Fibroblast of skin of left quadriceps (primary cell): ENCODE measurements at regions not wholly inside any gene's neighbourhood (a gene's known extent, or its start where the extent isn't known, plus 50 kb on each side); places are given as distances from the start of the nearest gene placed in this dataset.
"Not testable (repeated sequence)": the region's sequence is repeated elsewhere in the genome, so short reads cannot be mapped to it uniquely, and the experiment has no call there.

ENCODE experiments used
- DNase-seq, 2 experiments: peaks; one replicate each; pipeline ENCODE4 v3.0.0-alpha.2; 2013; ENCODE audit warnings: low read depth in 2 of 2

DNA sequence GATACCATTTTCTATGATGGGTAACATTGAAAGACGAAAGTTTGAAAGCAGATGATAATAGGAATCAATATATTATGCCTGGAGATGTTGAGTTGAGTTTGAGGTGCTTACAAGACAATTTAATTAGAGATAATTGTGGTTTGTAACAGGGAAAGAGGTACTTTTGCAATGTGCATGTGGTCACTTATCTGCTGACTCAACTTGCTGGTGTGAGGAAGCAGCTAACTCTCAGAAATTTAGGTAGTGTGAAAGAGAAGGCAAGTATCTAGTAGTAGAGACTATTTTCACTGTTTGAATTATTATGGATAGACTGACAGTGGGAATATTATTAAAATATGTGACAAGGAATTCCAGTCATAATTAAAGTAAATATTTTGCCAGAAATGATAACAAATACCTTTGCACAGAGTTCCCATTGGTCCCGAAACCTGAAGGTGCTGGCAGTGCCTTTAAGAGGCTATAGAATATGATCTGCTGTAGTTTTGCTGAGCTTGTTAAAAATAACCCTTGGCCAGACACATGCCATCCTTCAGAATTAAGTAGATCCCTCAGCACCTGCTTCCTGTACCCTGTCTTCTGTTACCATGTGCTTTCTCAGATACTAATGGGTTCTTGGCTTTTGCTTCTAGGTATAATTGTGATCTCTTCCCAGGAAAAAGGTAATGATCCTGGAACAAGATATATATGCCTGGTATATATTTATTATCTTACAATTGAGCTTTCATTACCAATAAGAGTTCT, 315.9 kb downstream of the BCHE start:
- DNase-seq = no peak

DNA sequence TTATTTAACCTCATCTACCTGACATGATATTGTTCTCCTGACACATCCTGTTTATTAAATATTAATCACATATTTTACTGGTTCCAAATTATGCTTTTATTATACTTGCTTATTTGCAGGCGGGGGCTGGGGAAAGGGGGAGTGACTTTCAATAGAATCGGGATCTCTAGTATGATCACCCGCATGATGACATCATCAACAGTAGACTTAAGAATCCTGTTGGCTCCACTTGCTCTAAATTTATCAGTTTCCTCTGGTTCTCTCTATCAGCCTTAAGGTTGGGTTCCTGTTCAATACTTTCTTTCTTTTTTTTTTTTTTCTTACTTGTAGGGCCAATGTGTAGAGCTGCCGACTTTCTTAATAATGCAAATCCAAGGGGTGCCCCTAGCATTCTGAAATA, 317.5 kb downstream of the BCHE start:
- DNase-seq = no peak

DNA sequence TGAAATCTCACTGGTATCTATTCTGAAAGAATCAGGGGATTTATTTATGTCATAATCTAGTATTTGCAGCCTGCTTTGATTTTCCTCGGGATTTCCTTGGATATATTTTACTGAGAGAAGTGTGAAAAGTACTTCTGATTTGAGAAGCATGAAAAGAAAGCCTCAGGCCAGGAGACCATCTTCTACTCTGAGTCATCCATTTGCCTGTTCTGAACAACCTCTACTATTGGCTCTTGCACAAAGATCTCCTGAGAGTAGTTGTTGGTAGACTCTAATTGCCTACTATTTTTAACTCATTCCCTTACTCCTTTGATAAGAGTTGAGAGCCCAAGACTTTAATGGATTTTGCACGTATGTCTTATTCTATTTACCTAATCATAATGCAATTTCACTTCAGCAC, 318.9 kb downstream of the BCHE start:
- DNase-seq = no peak

DNA sequence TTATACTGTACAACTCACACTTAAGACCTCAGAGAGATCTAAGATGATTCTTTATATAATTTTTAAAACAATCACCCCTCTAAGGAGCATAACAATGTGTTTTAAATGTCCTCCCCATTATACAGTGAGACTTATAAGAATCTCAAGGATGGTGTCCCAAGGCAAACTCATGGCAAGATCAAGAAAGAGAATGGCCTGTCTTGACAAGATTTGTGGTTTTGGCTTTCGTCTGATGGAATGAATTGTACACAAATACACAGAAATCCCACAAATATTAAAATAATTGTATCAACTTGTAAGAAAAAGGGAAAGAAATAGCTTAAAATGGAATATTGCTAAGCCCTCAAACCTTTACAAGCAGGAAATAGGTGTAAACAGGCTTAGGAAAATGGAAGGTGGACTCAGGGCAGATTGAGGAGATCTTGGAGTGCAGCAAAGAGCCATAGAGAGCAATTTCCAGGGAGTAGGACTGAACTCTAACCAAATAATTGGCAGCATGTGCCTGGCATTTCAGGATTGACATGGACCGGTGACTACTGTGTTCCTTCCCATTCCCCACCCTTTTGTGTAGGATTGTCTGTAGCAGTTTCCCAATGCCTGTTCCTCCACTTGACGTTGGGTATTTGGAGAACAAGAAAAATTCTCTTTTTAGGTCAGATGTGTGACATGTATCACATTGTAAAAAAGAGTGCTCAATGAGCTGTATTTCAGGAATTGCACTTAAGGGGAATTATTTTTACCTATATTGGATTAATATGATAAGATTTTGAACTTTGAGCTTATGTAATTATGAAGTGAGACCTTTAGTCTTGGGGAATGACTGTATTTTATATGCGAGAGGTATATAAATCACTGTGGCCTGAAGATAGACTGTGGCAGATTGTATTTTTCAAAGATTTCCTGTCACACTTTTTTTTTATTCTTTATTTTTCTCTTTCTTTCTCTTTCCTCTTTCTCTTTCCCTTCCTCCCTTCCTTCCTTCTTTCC, 317.8 kb upstream of the SLITRK3 start:
- DNase-seq = no peak

DNA sequence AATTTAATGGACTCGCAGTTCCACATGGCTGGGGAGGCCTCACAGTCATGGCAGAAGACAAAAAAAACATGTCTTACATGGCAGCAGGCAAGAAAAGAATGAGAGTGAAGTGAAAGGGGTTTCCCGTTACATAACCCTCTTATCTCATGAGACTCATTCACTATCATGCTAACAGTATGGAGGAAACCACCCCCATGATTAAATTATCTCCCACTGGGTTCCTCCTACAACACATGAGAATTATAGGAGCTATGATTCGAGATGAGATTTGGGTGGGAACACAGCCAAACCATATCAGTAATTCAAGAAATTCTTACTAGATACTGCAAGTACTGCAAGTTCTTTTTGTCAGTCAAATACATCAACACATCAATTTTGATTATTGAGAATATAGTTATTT, 311.4 kb upstream of the SLITRK3 start:
- no peak for DNase-seq

DNA sequence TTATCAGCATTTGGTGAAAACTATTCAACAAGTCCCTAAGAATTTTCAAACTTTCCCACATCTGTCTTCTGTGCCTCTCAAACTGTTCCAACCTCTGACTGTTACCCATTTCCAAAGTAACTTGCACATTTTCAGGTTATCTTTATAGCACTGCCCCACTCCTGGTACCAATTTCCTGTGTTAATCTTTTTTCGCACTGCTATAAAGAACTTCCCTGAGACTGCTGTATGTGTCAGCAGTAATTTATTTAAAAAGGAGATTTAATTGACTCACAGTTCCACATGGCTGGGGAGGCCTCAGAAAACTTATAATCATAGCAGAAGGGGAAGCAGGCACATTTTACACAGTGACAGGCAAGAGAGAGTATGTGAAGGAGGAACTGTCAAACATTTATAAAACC, 310.9 kb upstream of the SLITRK3 start:
- DNase-seq = no peak

DNA sequence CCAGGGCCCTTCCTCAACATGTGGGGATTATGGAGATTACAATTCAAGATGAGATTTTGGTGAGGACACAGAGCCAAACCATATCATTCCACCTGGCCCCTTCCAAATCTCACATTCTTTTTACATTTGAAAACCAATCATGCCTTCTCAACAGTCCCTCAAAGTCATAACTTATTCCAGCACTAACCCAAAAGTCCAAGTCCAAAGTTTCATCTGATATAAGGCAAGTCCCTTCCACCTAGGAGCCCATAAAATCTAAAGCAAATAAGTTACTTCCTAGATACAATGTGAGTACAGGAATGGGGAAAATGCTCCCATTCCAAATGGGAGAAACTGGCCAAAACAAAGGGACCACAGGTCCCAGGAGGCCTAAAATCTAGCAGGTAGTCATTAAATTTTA, 309.5 kb upstream of the SLITRK3 start:
- DNase-seq = no peak

DNA sequence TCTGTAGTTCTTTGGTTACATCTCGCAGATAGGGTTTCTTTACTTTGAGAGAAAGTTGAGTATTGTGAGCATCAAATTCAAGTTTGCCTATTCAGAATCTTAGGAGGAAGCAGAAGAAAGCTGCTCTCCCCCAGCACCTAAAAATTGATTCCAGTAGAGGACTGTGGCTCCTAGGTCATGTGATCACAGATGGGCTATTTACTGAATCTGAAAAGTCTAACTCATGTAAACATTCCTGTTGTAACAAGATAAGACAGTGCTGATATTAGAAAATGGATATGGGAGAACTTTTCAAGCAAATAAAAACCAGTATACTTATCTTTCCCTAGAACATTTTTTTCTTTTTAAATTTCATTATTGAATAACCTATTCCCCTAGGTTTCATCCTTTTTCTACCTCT, 308.4 kb upstream of the SLITRK3 start:
- DNase-seq = no peak

DNA sequence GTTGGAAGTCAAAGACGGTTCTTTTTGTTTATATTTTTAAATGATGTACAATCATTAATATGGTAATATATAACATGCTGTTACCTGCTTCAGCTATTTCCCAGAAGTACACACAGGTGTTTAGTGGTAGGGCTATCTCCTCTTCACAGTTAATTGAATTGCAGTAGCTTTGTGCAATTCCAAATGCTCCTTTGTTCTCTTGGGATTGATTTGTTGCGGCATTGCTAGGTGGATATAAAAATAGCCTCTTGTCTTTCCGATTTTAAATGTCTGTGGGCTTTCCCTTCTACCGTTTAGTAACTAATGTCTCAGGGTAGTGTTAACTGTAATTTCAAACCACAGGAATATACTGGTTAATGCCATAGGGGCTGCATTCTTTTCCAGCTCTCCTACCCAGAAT, 307.6 kb upstream of the SLITRK3 start:
- DNase-seq = no peak

DNA sequence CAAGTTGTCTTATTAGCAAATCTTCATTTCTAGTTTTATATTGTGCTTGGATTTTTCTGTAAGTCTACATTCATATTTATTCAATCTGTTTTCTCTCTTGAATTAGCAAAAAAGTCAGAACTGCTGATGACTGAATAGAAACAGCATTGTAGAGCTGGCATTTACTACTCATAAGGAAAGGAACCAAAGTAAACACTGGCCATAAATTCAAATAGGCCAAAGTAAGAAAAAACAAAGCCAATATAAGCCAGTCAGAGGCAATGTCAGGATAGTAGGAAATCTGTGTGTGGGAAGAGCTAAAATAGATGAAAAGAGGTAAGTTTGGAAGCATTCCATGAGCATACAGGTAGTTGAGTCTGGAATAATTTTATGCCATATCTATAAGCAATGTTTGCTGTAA, 307.2 kb upstream of the SLITRK3 start:
- no peak for DNase-seq

DNA sequence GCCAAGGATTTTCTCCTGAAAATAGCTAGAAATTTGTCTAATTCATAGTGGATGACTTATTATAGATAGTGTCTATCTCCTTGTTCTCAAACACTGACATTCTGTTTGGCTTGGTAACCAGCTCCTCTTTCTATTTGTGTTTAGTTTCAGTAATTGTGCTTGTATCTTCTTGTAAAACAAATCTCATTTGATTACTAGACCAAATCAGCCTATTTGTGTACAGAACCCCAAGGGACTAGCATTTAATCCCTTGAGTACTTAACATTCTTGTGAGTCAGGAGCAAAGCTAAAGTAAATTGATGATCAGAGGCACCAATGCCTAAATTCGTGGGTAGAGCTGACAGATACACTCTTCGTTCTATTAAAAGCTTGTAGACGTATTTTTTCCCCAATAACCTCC, 306.5 kb upstream of the SLITRK3 start:
- no peak for DNase-seq

DNA sequence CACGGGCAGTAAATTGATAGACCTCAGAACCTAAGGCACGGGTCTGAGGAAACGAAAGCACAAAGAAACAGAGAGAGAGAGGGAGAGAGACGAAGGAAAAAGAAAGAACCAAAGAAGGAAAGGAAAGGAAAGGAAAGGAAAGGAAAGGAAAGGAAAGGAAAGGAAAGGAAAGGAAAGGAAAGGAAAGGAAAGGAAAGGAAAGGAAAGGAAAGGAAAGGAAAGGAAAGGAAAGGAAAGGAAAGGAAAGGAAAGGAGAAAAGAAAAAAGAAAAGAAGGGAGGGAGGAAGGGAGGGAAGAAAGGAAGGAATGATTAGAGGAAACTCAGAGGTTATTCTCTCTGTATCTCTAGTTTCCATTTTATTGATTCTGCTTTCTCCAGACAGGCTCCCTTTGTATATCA, 302.6 kb upstream of the SLITRK3 start:
- DNase-seq = not testable (repeated sequence)

DNA sequence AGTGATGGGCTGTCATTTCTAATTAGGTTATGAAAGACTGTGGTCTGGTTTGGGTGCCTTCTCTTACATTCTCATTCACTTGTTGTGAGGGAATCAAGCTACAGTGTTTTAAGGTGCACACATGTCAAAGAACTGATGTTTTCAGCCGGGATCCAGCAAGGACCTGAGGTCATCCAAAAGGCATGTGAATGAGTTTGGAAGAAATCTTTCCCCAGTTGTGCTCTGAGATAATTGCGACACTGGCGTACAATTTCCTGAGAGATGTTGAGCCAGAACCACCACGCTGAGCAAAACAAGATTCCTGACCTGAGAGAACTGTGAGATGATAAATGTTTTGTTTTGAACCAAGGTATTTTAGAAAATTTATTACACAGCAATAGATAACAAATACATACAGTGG, 295.3 kb upstream of the SLITRK3 start:
- DNase-seq = peak; percentile 28 to 36

DNA sequence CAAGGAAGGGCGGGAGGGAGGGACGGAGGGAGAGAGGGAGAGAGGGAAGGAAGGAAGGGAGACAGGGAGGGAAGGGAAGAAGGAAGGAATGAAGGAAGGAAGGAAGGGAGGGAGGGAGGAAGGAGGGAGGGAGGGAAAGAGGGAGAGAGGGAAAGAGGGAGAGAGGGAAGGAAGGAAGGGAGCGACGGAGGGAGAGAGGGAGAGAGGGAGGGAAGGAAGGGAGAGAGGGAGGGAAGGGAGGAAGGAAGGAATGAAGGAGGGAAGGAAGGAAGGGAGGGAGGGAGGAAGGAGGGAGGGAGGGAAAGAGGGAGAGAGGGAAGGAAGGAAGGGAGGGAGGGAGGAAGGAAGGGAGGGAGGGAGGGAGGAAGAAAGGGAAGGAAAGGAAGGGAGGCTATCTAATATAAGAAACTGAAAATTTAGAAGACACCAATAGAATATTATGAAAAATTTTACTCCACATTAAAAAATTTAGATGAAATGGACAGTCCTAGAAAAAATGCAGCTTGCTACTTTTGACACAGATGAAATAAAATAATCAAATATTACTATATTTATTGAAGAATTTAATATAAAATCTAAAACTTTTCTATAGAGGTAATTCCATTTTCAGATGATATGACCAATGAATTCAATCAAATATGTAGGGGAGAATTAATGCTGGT, 280.3 kb upstream of the SLITRK3 start:
- DNase-seq = no peak

DNA sequence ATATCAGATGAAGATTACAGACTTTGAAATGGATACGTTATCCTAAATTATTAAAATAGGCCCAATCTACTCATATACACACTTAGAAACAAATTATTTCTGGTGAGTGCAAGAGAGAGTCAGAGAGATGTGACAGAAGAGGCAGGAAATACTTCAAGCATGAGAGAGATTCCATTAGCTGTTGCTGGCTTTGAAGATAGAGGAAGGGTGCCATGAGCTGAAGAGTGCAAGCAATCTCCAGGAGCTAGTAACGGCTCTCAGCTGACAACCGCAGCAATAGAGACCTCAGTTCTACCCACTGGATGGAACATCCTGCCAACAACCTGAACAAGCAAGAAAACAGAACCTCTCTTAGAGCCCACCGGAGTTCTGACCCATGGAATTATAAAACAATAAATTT, 270.7 kb upstream of the SLITRK3 start:
- no peak for DNase-seq

DNA sequence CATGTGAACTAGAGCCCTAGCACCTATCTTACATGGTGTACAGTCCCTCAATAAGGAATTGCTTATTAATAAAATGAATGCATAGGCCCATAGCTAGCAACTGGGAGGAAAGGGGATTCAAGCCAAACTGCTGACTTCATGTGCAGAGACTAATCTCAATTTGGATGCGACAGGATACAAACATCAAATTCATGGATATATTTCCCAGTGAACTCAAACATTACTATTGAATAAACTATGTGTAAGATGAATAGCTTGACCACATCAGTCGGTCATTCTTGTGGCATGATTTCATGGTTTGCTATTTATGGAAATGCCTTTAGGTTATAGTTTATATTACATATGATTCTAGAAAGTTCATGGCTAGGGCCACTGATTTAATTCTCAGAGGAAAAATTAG, 268.6 kb upstream of the SLITRK3 start:
- peak; percentile 54 to 58 for DNase-seq

DNA sequence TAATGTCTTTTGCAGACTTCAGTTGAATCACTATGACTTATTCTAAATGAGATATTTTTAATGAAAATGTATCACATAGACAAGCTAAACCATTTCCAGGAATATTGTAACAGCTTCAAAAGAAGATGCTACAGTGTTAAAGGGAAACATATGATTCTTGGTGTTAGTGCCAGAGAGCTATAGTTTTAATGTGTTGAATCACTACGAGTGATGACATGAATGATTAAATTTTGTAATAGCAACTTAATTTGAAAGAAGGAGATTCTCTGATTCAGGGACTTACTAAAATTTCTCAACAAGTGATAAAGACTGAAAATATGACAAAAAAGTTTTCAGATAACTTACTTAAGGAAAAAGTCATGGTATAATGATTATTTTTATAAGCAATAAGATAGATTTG, 267.3 kb upstream of the SLITRK3 start:
- peak; percentile 79 to 82 for DNase-seq

DNA sequence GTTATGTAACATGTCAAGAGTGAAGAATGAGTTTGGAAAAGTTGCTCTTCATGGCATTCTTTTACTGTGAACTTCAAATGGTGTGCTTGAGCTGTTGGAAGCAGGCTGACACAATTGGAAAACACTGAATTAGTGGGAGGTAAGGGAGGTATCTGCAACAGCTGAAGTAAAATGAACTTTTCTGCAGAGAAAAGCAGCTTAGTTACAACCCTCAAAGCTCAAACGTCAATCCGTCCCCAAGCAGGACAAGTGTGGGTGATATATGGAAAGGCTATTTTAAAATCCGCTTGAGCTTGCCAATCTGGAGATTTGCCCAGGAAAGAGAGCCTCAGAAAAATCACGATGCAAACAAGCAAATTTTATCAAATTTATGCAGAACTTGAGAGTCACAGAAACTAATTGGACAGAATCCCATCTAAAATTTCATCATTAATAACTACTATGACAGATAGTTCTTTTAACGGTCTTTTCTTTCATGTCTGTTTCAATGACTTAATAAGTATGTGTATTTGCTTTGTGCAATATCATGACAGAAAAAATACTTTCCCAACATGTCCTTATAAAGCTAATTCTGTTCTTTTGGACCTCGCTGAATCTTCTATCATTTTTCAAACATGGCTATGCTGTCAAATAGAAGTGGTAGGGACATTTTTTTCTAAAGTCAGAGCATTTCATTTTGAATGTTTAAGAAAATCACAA, 266.6 kb upstream of the SLITRK3 start:
- DNase-seq = no peak

DNA sequence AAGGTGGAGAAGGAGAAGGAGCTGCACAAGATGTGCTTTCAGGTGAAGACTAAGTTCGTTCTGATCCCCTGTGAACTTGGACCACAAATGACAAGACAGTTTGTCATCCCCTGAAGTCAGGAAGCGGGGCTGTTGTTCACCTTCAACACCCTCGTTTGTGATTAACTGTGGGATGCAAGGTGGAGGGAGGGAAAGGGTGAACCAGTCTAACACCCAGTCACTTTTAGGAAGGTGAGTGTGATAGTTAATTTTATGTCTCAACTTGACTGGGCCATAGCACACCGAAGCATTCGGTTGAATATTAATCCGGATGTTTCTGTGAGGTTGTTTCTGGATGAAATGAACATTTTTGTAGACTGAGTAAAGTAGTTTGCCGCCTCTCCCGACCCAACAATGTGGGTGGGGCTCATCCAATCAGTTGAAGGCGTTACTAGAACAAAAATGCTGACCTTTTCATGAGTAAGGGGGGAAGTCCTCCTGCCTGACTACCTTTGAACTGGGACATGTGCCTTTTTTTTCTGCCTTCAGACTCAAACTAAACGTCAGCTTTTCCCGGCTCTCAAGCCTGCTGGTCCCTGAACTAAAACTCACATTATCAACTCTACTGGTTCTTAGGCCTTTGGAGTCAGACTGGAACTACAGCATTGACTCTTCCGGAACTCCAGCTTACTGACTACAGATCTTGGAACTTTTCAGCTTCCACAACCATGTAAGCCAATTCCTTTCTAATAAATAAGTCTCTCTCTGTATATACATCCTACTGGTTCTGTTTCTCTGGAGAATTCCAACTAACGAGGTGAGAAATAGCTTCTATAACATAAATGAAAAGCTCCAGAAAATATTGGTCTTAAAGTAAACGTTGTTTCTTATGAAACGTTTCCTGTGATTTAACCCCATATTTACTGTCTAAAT, 264.0 kb upstream of the SLITRK3 start:
- no peak for DNase-seq

DNA sequence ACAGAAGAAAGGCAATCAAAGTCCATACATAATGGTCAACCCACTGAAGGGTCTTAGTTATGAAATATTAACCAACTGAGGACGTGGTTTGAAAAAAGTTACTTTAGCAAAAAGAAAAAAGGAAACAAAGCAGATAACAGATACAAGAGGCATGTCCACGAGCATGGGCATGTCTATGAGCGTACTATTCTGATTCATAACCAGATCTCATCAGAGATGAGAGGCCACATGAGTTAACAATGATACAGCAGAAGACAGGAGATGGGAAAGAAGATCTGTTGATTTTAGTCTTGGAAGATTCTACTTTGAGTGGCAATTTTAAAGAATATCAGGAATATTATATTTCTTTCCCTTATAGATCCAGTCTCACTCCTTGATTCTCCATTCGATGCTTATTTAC, 262.9 kb upstream of the SLITRK3 start:
- DNase-seq = no peak

DNA sequence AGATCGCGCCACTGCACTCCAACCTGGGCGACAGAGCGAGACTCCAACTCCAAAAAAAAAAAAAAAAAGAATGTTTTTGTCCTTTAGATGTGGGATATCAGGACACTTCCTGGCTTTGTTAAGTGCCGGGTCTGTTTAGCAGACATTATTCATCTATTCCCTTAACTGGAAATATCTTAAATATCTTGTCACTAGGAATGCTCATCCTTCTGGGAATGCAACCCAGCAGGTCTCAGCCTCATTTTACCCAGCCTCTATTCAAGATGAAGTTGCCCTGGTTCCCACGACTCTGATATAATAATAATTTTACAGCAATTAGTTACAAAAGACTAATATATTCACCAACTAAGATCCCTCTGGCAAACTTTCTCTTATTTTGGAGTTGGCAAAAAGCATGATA, 260.9 kb upstream of the SLITRK3 start:
- no peak for DNase-seq
